ENCODE measurements at regions not wholly inside any gene's neighbourhood (a gene's known extent, or its start where the extent isn't known, plus 50 kb on each side); places are given as distances from the start of the nearest gene placed in this dataset.
"Not testable (repeated sequence)": the region's sequence is repeated elsewhere in the genome, so short reads cannot be mapped to it uniquely, and the experiment has no call there.

GRCh38 chr10:65042496-65042895 lies 1521.3 kb downstream of the REEP3 start:
- no peak for DNase-seq (ENCODE audit: low read depth)

GRCh38 chr10:65046831-65047230 lies 1525.6 kb downstream of the REEP3 start:
- DNase-seq (ENCODE audit: low read depth): no peak

GRCh38 chr10:65052111-65052510 lies 1530.9 kb downstream of the REEP3 start:
- DNase-seq (ENCODE audit: low read depth): not testable (repeated sequence)

DNA sequence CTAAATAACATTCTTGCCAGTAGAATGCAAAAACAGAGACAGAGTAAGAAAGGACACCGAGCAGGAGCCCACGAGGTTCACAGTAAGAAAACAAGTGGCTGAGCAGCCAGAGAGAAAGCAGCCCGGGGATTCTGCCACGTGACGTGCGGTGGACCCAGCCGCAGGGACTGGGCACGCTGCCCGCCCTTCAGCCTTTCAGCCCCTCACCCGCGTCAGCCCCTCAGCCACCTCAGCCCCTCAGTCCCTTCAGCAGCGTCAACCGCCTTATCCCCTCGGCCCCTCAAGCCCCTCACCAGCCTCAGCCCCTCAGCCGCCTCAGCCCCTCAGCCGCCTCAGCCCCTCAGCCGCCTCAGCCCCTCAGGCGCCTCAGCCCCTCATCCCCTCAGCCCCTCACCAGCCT lies 1532.2 kb downstream of the REEP3 start:
- DNase-seq (ENCODE audit: low read depth): not testable (repeated sequence)

- DNase-seq (ENCODE audit: low read depth): not testable (repeated sequence)
These were observed 1532.7 kb downstream of the REEP3 start for GRCh38 chr10:65053831-65054351.

- not testable (repeated sequence) for DNase-seq (ENCODE audit: low read depth)
These were observed 1533.5 kb downstream of the REEP3 start for GRCh38 chr10:65054701-65055100.

- DNase-seq (ENCODE audit: low read depth): no peak
These were observed 1544.1 kb downstream of the REEP3 start for GRCh38 chr10:65065278-65065677.

DNA sequence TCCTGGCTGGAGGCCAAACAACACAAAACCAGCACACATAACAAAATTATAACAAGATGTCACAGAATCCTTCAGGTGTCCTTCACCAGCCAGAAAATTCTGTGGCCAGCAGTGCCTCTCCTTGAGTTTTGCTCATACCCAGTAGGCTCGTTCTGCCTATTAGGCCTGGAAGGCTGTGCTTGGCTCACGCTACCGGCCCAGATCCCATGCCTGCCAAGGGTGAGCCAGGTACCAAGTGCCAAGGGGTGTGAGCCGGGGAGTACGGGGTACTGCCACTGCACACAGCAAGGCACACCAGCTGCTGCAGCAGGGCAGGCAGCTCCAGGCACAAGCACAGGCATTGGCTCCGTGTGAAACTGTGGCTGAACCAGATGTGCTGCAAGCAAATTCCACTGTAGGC lies 1562.0 kb downstream of the REEP3 start:
- DNase-seq (ENCODE audit: low read depth): no peak

GRCh38 chr10:65090991-65091390 lies 1569.8 kb downstream of the REEP3 start:
- no peak for DNase-seq (ENCODE audit: low read depth)

GRCh38 chr10:65100146-65100545 lies 1578.9 kb downstream of the REEP3 start:
- no peak for DNase-seq (ENCODE audit: low read depth)

DNA sequence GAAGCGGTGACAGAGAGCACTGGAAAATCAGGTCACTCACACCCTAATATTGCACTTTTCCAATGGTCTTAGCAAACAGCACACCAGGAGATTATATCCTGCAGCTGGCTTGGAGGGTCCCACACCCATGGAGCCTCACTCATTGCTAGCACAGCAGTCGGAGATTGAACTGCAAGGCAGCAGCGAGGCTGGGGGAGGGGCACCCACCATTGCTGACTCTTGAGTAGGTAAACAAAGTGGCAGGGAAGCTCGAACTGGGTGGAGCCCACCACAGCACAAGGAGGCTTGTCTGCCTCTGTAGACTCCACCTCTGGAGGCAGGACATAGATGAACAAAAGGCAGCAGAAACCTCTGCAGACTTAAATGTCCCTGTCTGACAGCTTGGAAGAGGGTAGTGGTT lies 1579.7 kb downstream of the REEP3 start:
- not testable (repeated sequence) for DNase-seq (ENCODE audit: low read depth)

DNA sequence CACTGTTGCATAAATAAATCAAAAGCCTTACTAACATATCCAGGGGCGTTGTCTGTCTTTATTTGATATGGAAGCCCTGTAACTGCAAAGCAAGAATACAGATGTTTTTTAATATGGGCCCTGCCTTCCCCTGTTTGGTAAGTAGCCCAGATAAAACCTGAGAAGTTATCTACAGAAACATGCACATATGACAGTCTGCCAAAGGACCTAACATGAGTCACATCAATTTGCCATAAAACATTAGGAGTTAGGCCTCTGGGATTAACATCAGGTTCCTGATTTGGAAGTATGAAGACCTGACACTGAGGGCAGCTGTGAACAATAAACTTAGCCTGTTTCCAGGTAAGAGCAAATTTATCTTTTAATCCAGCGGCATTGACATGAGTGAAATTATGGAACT lies 1588.8 kb downstream of the REEP3 start:
- no peak for DNase-seq (ENCODE audit: low read depth)

- not testable (repeated sequence) for DNase-seq (ENCODE audit: low read depth)
These were observed 1589.9 kb downstream of the REEP3 start for GRCh38 chr10:65111059-65111458.

DNA sequence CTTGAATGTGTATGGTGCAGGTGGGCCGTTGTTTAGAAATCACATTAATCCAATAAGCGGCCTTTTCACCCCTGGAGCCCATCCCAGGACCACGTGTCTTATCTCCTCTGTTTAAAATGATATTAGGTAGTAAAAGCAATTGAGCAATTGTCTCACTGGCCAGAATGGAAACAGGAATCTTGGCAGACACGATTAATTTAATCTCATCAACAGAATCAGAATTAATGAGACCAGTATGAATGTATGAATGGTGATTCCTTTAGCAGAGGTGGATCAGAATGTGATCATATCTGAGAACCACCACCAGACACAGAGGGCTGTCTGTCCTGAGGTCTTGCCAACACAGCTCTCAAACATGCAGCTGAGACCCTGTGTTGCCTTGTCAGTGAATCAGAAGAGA lies 1591.4 kb downstream of the REEP3 start:
- DNase-seq (ENCODE audit: low read depth): no peak

- no peak for DNase-seq (ENCODE audit: low read depth)
These were observed 1601.9 kb downstream of the REEP3 start for GRCh38 chr10:65123120-65123519.

DNA sequence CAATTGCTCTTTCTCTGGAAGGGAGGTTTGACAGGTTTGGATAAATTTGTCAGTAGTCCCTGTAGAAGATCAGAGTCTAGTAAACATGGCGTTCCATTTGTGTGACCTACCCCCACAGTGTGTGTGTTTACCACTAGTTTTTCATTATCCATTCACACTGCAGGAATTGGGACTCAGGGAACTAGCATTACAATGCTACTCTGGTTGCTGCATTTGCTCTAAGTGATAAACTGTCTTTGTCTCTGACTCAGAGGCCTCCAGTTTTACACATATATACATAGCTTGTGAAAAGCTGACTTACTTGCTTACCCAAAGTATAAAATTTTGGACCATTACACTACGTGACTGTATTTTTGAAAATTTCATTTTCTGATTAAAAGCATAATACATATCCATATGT lies 1604.0 kb downstream of the REEP3 start:
- DNase-seq (ENCODE audit: low read depth): no peak

- no peak for DNase-seq (ENCODE audit: low read depth)
These were observed 1605.1 kb downstream of the REEP3 start for GRCh38 chr10:65126288-65126687.

DNA sequence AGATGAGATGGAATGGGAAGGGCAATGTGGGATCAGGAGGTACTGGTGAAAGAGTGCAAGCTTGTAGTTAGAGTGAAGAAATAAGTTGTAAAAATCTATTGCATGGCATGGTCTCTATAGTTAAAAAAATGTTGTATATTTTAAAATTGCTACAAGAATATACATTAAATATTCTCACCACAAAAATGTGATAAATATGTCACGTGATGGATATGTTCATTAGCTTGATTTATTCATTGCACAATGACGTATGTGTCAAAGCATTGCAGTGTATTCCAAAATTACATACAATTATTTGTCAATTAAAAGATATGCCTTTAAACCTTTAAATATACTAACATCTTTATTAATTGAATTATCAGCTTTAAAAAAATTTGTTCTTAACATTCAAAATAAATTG lies 1607.1 kb downstream of the REEP3 start:
- DNase-seq (ENCODE audit: low read depth): no peak

DNA sequence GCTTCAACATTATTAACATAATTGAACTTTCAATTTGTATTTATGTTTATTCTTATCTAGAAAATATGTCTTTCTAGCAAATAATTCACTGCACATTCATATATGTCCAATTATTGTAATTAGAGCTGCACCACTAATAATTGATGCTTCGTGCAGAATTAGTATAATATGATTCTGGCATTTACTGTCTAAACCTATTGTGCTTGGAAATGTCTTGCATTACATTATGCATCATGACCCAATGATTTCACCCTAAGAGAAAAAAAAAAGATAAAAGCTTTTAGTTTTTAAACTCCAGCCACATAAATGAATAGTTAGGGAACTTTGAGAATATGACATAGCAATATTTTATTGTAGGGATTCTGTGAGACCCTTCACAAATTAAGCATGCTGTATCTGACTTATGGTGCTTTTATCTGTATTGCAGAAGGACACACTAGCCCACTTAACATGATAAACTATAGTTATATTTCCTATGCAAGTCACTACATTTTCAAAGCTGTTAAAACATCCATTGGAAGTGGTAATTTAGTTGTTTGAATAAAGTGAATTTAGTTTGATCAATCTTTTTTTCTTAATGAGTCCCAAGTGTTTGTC lies 1609.1 kb downstream of the REEP3 start:
- DNase-seq (ENCODE audit: low read depth): no peak

GRCh38 chr10:65133652-65134051 lies 1612.5 kb downstream of the REEP3 start:
- DNase-seq (ENCODE audit: low read depth): no peak

GRCh38 chr10:65135508-65135907 lies 1614.3 kb downstream of the REEP3 start:
- DNase-seq (ENCODE audit: low read depth): no peak

DNA sequence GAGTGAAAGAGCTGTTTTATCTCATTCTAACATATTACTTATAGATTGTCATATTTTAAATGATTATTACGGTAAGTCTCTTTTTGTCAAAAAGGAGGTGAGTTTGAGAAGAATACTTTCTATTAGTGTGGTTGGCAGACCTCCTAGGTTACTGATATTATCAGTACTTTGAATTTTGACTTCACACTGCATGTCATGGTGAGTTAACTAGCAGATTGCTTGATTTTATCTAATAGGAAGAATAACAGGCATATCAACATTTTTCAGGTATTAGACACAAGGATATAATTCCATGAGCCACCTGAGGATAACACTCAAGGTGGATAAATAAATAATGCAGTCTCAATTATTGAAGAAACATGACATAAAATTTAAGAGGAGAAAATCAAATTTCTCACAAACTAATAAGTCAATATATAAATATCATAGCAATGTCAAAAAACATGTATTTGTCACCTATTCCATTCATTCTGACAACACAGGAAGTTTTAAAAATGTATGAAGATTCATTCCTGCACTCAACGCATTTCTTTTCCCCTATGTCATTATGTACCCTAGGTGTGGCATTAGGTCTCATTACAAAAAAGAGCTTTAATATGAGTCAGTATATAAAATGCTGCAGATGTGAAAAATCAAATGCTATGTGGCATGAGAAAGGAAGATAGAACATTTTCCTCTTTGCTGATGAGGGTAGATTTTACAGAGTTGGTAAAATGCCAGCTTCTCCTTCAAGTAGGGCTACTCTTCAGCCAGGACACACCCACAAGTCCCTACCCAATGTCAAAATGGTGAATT lies 1621.6 kb downstream of the REEP3 start:
- DNase-seq (ENCODE audit: low read depth): no peak

DNA sequence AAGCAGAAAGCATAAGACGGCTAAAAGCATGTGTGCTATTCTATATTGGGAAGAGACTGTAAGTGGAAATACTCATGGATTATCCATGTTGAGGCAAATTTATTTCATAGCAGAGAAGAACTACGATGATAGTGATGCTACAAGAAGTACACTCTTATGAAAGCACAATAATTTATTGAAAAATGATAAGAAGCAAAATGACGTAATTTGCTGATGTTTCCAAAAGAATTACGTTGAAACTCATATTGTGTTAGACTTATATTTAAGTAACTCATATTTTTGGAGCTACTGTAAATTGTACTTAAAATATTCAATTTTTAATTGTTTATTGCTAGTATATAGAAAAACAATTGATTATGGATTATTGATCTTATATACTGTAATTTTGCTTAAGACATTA lies 1622.5 kb downstream of the REEP3 start:
- DNase-seq (ENCODE audit: low read depth): no peak

GRCh38 chr10:65149878-65150277 lies 1628.7 kb downstream of the REEP3 start:
- DNase-seq (ENCODE audit: low read depth): no peak
